T-cell (primary cell): ENCODE measurements at regions not wholly inside any gene's neighbourhood (a gene's known extent, or its start where the extent isn't known, plus 50 kb on each side); places are given as distances from the start of the nearest gene placed in this dataset.

Source experiments
- ATAC-seq, 4 experiments: fragments of 200-7000 bp in 3 of 4; fragments of 150-1000 bp in 1 of 4; cut with Tn5 transposase; replicated peaks in 1 of 4; 1 replicate in 3 of 4; 2 replicates in 1 of 4; pipeline ENCODE4 v1.10.0; 2021; ENCODE audit warnings: moderate library complexity in 3 of 4, mild to moderate bottlenecking in 2 of 4, moderate number of reproducible peaks in 1 of 4
- CTCF ChIA-PET, 2 donors: fragments of 300-600 bp; sonication (Branson Sonifier 250); formaldehyde crosslinking; loops; one replicate each; lab custom pipeline; 2022; ENCODE audit warnings: antibody characterized with exemption in 2 of 2; lab: Charles Lee
- POLR2A ChIA-PET, 2 donors: fragments of 300-600 bp; sonication (Branson Sonifier 250); formaldehyde crosslinking; loops; one replicate each; lab custom pipeline; 2022; ENCODE audit warnings: antibody characterized with exemption in 2 of 2; lab: Charles Lee
- DNase-seq, 35 experiments: peaks; one replicate each; pipeline versions ENCODE4 v3.0.0 to v3.0.0-alpha.2; 2013 to 2023
- H3K27ac ChIP-seq: one replicate; pipeline ENCODE4 v1.5.1; 2013; ENCODE audit warnings: low read length
- H3K27me3 ChIP-seq, 2 experiments: replicated peaks in 1 of 2; 1 replicate in 1 of 2; 2 replicates in 1 of 2; pipeline versions ENCODE4 v1.6.1 to v1.7.0; 2013; ENCODE audit warnings: low read length in 1 of 2, mixed read lengths in 1 of 2; ENCODE audit not compliant: control insufficient read depth in 2 of 2, insufficient read depth in 2 of 2; ENCODE audit errors: extremely low read depth in 1 of 2
- H3K36me3 ChIP-seq, 2 donors: 1 replicate in 1 of 2; 2 replicates in 1 of 2; pipeline versions ENCODE4 v1.6.1 to v1.7.0; 2013; ENCODE audit warnings: low read length in 1 of 2; ENCODE audit not compliant: control insufficient read depth in 2 of 2, insufficient read depth in 1 of 2; ENCODE audit errors: extremely low read depth in 1 of 2
- H3K4me1 ChIP-seq, 2 experiments: 1 replicate in 1 of 2; 2 replicates in 1 of 2; pipeline versions ENCODE4 v1.6.1 to v1.7.0; 2013; ENCODE audit warnings: low read length in 2 of 2, mixed read lengths in 1 of 2; ENCODE audit not compliant: insufficient read depth in 2 of 2, control insufficient read depth in 1 of 2; ENCODE audit errors: extremely low read depth in 1 of 2
- H3K4me3 ChIP-seq, 2 donors: 1 replicate in 1 of 2; 2 replicates in 1 of 2; pipeline versions ENCODE4 v1.5.1 to v1.7.0; 2013; ENCODE audit warnings: mild to moderate bottlenecking in 2 of 2, low read length in 1 of 2, moderate library complexity in 1 of 2; ENCODE audit not compliant: control insufficient read depth in 1 of 2; ENCODE audit errors: extremely low read depth in 1 of 2
- H3K9me3 ChIP-seq: 2 replicates; pipeline ENCODE4 v1.7.0; 2013
- H3K27ac Mint-ChIP-seq, 2 donors: one replicate each; pipeline ENCODE4 v1.8.0; 2020 to 2021; ENCODE audit warnings: mild to moderate bottlenecking in 2 of 2, mixed read lengths in 2 of 2
- H3K27me3 Mint-ChIP-seq, 2 donors: one replicate each; pipeline ENCODE4 v1.8.0; 2021 to 2022; ENCODE audit warnings: mixed read lengths in 2 of 2
- H3K36me3 Mint-ChIP-seq: one replicate; pipeline ENCODE4 v1.8.0; 2021; ENCODE audit warnings: mixed read lengths
- H3K4me1 Mint-ChIP-seq, 3 donors: one replicate each; pipeline ENCODE4 v1.8.0; 2020 to 2022; ENCODE audit warnings: mixed read lengths in 3 of 3, mild to moderate bottlenecking in 1 of 3
- H3K4me3 Mint-ChIP-seq, 3 donors: one replicate each; pipeline ENCODE4 v1.8.0; 2020 to 2022; ENCODE audit warnings: mild to moderate bottlenecking in 3 of 3, mixed read lengths in 3 of 3, moderate library complexity in 3 of 3
- H3K9me3 Mint-ChIP-seq, 3 donors: one replicate each; pipeline ENCODE4 v1.8.0; 2020 to 2022; ENCODE audit warnings: mixed read lengths in 3 of 3
- WGBS: methylation state at CpG from one replicate; pipeline ENCODE4 v1.1.5; 2013; ENCODE audit warnings: missing lambda C conversion rate; ENCODE audit not compliant: insufficient coverage; 5-methylcytosine and 5-hydroxymethylcytosine counted together

DNA sequence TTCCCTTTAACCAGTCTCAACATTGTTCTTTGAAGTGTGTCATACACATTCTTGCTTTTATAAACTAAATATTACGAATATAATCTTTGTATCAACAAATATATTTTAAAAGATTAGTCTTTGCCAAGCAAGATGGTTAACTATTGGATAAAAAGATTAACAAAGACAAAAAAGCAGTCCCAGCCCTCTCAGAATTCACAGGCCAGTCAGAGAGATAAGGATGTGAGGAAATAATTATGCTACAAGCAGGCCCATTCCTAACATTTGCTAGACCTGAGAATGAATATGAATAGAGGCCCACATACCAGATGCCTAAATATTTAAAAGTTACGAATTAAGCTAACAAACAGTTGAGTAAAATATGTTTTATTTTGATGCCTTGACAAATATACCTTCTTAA lies 457.7 kb downstream of the CETN3 start:
- ATAC-seq (no peak), DNase-seq (no peak)
- ChIA-PET POLR2A (no interaction called here), CTCF (no interaction called here)
- no peaks in the 10 kb centered on the region for H3K36me3 Mint-ChIP-seq
- WGBS: no CpG with 5 or more reads among the region's 2 CpGs
- no peaks in the 10 kb centered on the region for H3K27me3 Mint-ChIP-seq
- Histone ChIP-seq H3K27me3 (no peaks in the 10 kb centered on the region), H3K4me3 (no peak overlapping the region), H3K4me1 (no peaks in the 10 kb centered on the region), H3K36me3 (no peaks in the 10 kb centered on the region), H3K9me3 (no peaks in the 10 kb centered on the region), H3K27ac (no peak overlapping the region)
- no peaks in the 10 kb centered on the region for H3K4me1 Mint-ChIP-seq
- H3K9me3 Mint-ChIP-seq: peaks cover 0 to 5% (median 4%) of the 10 kb centered on the region in 3 donors
- no peak overlapping the region for H3K27ac Mint-ChIP-seq
- H3K4me3 Mint-ChIP-seq: no peak overlapping the region

DNA sequence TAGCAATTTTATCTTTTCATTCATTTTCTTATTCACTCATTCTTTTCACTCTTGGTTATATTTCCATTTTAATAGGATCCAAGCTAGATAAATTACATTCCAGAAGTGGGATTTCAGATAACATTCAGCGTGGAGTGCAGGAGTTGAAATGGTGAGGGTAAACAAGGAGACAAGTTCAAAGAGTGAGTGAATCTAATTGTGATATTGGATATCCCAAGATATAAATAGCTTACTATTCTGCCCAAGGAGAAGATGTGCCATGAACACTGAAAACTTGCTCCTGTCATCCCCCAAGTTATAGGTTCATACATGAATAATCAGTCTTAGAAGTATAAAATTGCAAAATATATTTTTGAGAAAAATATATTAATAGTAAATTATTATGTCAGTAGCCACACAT lies 459.3 kb downstream of the CETN3 start:
- Histone ChIP-seq H3K27me3 (no peaks in the 10 kb centered on the region), H3K4me1 (no peaks in the 10 kb centered on the region), H3K36me3 (no peaks in the 10 kb centered on the region), H3K27ac (no peak overlapping the region), H3K9me3 (no peaks in the 10 kb centered on the region), H3K4me3 (no peak overlapping the region)
- ChIA-PET CTCF (no interaction called here), POLR2A (no interaction called here)
- Mint-ChIP-seq H3K4me3 (no peak overlapping the region), H3K4me1 (no peaks in the 10 kb centered on the region), H3K36me3 (no peaks in the 10 kb centered on the region), H3K27me3 (no peaks in the 10 kb centered on the region), H3K27ac (no peak overlapping the region), H3K9me3 (peaks cover 0 to 5% (median 4%) of the 10 kb centered on the region in 3 donors)
- ATAC-seq (no peak), DNase-seq (no peak)
- WGBS: no CpG with 5 or more reads among the region's 1 CpG

DNA sequence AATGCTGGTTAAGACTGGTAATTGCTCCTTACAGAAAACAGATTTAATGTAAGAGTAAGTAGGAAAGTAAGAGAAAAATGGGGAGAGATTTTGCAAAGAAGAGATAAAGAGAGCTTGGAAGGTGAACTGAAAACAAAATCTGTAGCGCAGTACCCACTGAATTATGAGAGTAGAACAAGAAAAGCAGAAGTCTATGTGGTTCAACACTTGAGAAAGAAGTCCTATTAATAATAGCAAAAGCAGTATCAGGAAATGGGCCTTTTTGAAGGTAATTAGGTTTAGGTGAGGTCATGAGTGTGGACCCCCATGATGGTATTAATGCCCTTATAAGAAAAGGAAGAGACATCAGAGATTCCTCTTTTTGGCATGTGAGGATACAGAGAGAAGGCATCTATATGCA lies 460.6 kb downstream of the CETN3 start:
- CTCF ChIA-PET: no interaction called here
- H3K4me1 ChIP-seq: no peaks in the 10 kb centered on the region
- WGBS: no CpG with 5 or more reads among the region's 1 CpG

DNA sequence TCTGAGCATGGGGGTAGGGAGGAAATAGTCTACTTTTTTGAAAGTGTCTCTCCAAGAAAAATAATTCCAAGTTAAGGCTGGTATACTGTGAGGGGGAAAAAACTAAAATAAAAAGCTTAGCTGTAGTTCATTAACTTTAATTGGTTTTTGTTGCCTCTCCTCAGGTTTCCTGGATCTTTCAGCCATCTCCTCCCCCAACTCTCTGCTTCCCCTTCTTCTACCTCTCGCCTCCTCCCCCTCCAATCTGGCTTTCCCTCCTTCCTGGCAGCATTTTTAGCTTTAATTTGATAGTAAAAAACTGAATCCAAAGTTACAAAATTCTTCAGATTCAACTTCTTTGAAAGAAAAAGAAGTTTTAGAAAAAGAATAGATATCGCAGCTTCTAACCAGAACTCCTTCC lies 462.6 kb downstream of the CETN3 start:
- WGBS: no CpG with 5 or more reads among the region's 2 CpGs
- Mint-ChIP-seq H3K27me3 (no peaks in the 10 kb centered on the region), H3K27ac (no peak overlapping the region), H3K4me3 (no peak overlapping the region), H3K4me1 (no peaks in the 10 kb centered on the region), H3K36me3 (no peaks in the 10 kb centered on the region), H3K9me3 (no peaks in the 10 kb centered on the region)
- no peaks in the 10 kb centered on the region for H3K36me3 ChIP-seq
- POLR2A ChIA-PET: no interaction called here
- no peaks in the 10 kb centered on the region for H3K27me3 ChIP-seq
- CTCF ChIA-PET: no interaction called here
- ATAC-seq (no peak), DNase-seq (no peak)
- H3K9me3 ChIP-seq: no peaks in the 10 kb centered on the region
- no peak overlapping the region for H3K27ac ChIP-seq
- H3K4me1 ChIP-seq: no peaks in the 10 kb centered on the region
- H3K4me3 ChIP-seq: no peak overlapping the region

More for the DNA sequence above, 460.6 kb downstream of the CETN3 start:
- no peaks in the 10 kb centered on the region for H3K27me3 ChIP-seq
- no peak overlapping the region for H3K27ac ChIP-seq
- no peaks in the 10 kb centered on the region for H3K9me3 ChIP-seq
- H3K36me3 ChIP-seq: no peaks in the 10 kb centered on the region
- no peak for ATAC-seq
- Mint-ChIP-seq H3K4me3 (no peak overlapping the region), H3K9me3 (peaks cover 0 to 5% (median 0%) of the 10 kb centered on the region in 3 donors), H3K27ac (no peak overlapping the region), H3K27me3 (no peaks in the 10 kb centered on the region), H3K4me1 (no peaks in the 10 kb centered on the region), H3K36me3 (no peaks in the 10 kb centered on the region)
- H3K4me3 ChIP-seq: no peak overlapping the region
- POLR2A ChIA-PET: no interaction called here
- no peak for DNase-seq

DNA sequence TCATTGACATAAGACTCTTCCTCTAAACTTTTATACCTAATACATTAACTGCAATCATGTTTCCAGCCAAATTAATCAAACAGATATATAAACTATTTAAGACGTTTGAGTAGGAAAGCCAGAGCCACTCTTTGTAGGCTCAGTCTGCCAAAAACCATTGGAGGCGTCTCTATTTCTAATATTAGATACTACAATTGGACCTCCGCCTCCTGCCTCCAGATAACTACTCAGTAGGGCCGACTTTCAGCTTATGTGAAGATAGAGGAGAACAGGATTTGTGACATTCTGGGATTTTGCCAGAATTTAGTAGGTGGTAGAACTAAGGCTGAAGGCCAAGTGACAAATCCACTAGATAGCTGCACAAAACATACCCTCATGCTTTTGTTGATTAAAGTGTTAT lies 463.0 kb downstream of the CETN3 start:
- ATAC-seq: no peak
- no peak for DNase-seq
- H3K27ac Mint-ChIP-seq: no peak overlapping the region
- no peaks in the 10 kb centered on the region for H3K4me1 ChIP-seq
- no CpG with 5 or more reads among the region's 4 CpGs for WGBS
- no peaks in the 10 kb centered on the region for H3K9me3 ChIP-seq
- no peaks in the 10 kb centered on the region for H3K4me1 Mint-ChIP-seq
- no peak overlapping the region for H3K4me3 Mint-ChIP-seq
- H3K27ac ChIP-seq: no peak overlapping the region
- H3K27me3 ChIP-seq: no peaks in the 10 kb centered on the region
- no peaks in the 10 kb centered on the region for H3K36me3 ChIP-seq
- no peaks in the 10 kb centered on the region for H3K27me3 Mint-ChIP-seq
- H3K9me3 Mint-ChIP-seq: no peaks in the 10 kb centered on the region
- CTCF ChIA-PET: no interaction called here
- no peaks in the 10 kb centered on the region for H3K36me3 Mint-ChIP-seq
- no peak overlapping the region for H3K4me3 ChIP-seq
- POLR2A ChIA-PET: interaction anchor here in 1 of 2 donors (0.6 kb wide), 1 partner anchor 1069 kb away, joined by 3 read pairs; no protein-coding TSS in a partner anchor

DNA sequence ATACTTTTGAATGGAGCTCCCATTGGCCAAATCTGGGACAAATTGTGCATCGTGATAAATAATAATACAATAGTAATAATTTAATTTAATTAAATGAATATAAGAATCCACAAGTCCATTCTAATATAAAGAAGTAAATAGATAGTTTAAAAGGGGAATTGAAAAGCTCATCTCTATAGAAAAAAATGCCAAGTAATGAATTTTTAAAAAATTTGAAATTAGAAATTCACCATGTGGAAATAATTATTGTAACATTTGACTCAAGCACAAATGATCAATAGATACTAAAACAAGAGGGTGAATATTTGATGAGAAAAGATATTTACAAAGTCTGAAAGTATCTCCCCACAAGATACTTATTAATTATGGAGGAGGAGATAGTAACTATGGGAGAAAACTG lies 467.4 kb downstream of the CETN3 start:
- no peaks in the 10 kb centered on the region for H3K36me3 ChIP-seq
- H3K9me3 ChIP-seq: no peaks in the 10 kb centered on the region
- WGBS: no CpG with 5 or more reads among the region's 1 CpG
- H3K27ac ChIP-seq: no peak overlapping the region
- Mint-ChIP-seq H3K27me3 (no peaks in the 10 kb centered on the region), H3K4me3 (no peak overlapping the region), H3K4me1 (no peaks in the 10 kb centered on the region), H3K9me3 (no peaks in the 10 kb centered on the region), H3K36me3 (no peaks in the 10 kb centered on the region), H3K27ac (no peak overlapping the region)
- no peak for ATAC-seq
- POLR2A ChIA-PET: no interaction called here
- no peak overlapping the region for H3K4me3 ChIP-seq
- H3K4me1 ChIP-seq: no peaks in the 10 kb centered on the region
- DNase-seq: no peak
- CTCF ChIA-PET: no interaction called here
- no peaks in the 10 kb centered on the region for H3K27me3 ChIP-seq

DNA sequence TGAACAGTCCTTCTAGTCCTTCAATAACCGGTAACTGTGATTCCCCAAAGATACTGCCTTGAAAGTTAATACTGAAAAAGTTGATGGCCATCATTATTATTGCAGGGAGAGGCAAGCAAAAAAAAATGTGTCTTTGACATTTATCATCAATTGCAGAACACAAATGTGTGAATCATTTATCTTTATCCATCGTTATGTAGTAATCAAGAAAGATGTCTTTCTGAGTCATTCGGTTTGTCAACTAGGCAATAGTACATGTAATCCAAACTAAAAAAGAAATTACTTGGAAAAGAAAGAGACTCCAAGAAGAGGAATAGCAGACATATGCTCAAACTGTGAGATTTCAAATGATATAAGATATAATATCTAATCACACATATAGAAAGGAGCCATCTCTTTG lies 473.0 kb downstream of the CETN3 start:
- no CpG with 5 or more reads among the region's 3 CpGs for WGBS
- DNase-seq: no peak
- ATAC-seq: no peak
- Mint-ChIP-seq H3K9me3 (peaks cover 0 to 4% (median 3%) of the 10 kb centered on the region in 3 donors), H3K27me3 (no peaks in the 10 kb centered on the region), H3K4me1 (no peaks in the 10 kb centered on the region), H3K36me3 (no peaks in the 10 kb centered on the region), H3K27ac (no peak overlapping the region), H3K4me3 (no peak overlapping the region)
- Histone ChIP-seq H3K27me3 (no peaks in the 10 kb centered on the region), H3K4me3 (no peak overlapping the region), H3K4me1 (no peaks in the 10 kb centered on the region), H3K27ac (no peak overlapping the region), H3K9me3 (no peaks in the 10 kb centered on the region), H3K36me3 (no peaks in the 10 kb centered on the region)
- ChIA-PET POLR2A (no interaction called here), CTCF (no interaction called here)
